Epithelial cell of esophagus (primary cell): ENCODE measurements at regions not wholly inside any gene's neighbourhood (a gene's known extent, or its start where the extent isn't known, plus 50 kb on each side); places are given as distances from the start of the nearest gene placed in this dataset.

Experiments used
- DNase-seq: peaks from one replicate; pipeline ENCODE4 v3.0.0; 2010; ENCODE audit warnings: low read depth
- H3K4me3 ChIP-seq: 2 replicates; pipeline ENCODE4 v1.5.1; 2011; ENCODE audit warnings: mild to moderate bottlenecking, low read length, control low read depth
- TF ChIP-seq, protein P1 (sequence below): IDR thresholded peaks from 2 replicates; pipeline ENCODE4 v1.5.1; 2011; ENCODE audit warnings: low read depth, mild to moderate bottlenecking, low read length, control low read depth, inconsistent platforms; ENCODE audit not compliant: insufficient read depth; ENCODE audit errors: missing control alignments

DNA sequence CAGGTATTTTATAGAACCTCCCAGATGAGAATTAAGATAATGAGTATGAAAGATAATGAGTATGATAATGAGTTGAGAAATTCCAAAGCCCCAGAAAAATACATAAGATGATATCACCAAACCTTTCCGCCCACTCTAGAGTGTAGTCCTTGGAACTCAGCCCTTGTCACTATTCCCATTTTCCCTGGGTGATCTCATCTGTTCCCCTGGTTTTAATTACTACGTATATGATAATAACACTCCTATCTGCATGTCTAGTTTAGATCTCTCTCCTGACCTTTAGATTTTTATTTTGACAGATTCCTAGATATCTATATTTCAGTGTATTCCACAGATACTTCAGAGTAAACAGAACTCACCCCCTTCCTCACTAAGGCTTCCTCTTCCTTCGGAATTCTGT, 51.0 kb upstream of the ASIP start:
- no peak overlapping the region for H3K4me3 ChIP-seq
- TF ChIP-seq, protein P1, sequence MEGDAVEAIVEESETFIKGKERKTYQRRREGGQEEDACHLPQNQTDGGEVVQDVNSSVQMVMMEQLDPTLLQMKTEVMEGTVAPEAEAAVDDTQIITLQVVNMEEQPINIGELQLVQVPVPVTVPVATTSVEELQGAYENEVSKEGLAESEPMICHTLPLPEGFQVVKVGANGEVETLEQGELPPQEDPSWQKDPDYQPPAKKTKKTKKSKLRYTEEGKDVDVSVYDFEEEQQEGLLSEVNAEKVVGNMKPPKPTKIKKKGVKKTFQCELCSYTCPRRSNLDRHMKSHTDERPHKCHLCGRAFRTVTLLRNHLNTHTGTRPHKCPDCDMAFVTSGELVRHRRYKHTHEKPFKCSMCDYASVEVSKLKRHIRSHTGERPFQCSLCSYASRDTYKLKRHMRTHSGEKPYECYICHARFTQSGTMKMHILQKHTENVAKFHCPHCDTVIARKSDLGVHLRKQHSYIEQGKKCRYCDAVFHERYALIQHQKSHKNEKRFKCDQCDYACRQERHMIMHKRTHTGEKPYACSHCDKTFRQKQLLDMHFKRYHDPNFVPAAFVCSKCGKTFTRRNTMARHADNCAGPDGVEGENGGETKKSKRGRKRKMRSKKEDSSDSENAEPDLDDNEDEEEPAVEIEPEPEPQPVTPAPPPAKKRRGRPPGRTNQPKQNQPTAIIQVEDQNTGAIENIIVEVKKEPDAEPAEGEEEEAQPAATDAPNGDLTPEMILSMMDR, result no peak
- no peak for DNase-seq

- DNase-seq, result peak; percentile 86
- H3K4me3 ChIP-seq, result no peak overlapping the region
Observed at GRCh38 chr20:34190679-34191090, 50.5 kb upstream of the ASIP start.

More at GRCh38 chr20:34190679-34191090, 50.5 kb upstream of the ASIP start:
- TF ChIP-seq, protein P1, result peak; percentile 87
